CD4-positive, CD25-positive, alpha-beta regulatory T cell (primary cell): ENCODE measurements at regions not wholly inside any gene's neighbourhood (a gene's known extent, or its start where the extent isn't known, plus 50 kb on each side); places are given as distances from the start of the nearest gene placed in this dataset.

ENCODE experiments used
- ATAC-seq, 2 donors: fragments of 150-1000 bp; cut with Tn5 transposase; one replicate each; pipeline ENCODE4 v1.10.0; 2021; ENCODE audit warnings: low read depth in 2 of 2, moderate number of reproducible peaks in 2 of 2, moderate library complexity in 1 of 2
- DNase-seq, 3 donors: peaks; one replicate each; pipeline versions ENCODE4 v3.0.0 to v3.0.0-alpha.2; 2012 to 2022; ENCODE audit warnings: mixed read lengths in 1 of 3
- H3K27ac ChIP-seq: one replicate; pipeline ENCODE4 v1.7.0; 2013; ENCODE audit warnings: mild to moderate bottlenecking, low read length; ENCODE audit not compliant: insufficient read depth, poor library complexity, severe bottlenecking
- H3K27me3 ChIP-seq: one replicate; pipeline ENCODE4 v1.7.0; 2013; ENCODE audit warnings: low read length; ENCODE audit not compliant: control insufficient read depth, insufficient read depth
- H3K36me3 ChIP-seq: one replicate; pipeline ENCODE4 v1.7.0; 2013; ENCODE audit warnings: mild to moderate bottlenecking, low read length, moderate library complexity; ENCODE audit not compliant: control insufficient read depth, insufficient read depth
- H3K4me1 ChIP-seq: 2 replicates; pipeline ENCODE4 v1.7.0; 2013; ENCODE audit warnings: mild to moderate bottlenecking, low read length; ENCODE audit not compliant: insufficient read depth, control insufficient read depth, poor library complexity, severe bottlenecking
- H3K4me3 ChIP-seq: one replicate; pipeline ENCODE4 v1.7.0; 2013; ENCODE audit warnings: low read depth, mild to moderate bottlenecking, low read length, moderate library complexity
- H3K9me3 ChIP-seq, 2 experiments: 1 replicate in 1 of 2; 2 replicates in 1 of 2; pipeline ENCODE4 v1.7.0; 2013; ENCODE audit warnings: low read length in 2 of 2, mild to moderate bottlenecking in 1 of 2, moderate library complexity in 1 of 2; ENCODE audit not compliant: control insufficient read depth in 2 of 2
- H3K27ac Mint-ChIP-seq, 3 donors: one replicate each; pipeline ENCODE4 v1.8.0; 2020 to 2022; ENCODE audit warnings: mild to moderate bottlenecking in 3 of 3, mixed read lengths in 3 of 3, moderate library complexity in 2 of 3
- H3K27me3 Mint-ChIP-seq: one replicate; pipeline ENCODE4 v1.8.0; 2022; ENCODE audit warnings: mild to moderate bottlenecking, mixed read lengths
- H3K36me3 Mint-ChIP-seq: one replicate; pipeline ENCODE4 v1.8.0; 2020; ENCODE audit warnings: mixed read lengths
- H3K4me1 Mint-ChIP-seq, 4 donors: one replicate each; pipeline ENCODE4 v1.8.0; 2020 to 2022; ENCODE audit warnings: mixed read lengths in 4 of 4, mild to moderate bottlenecking in 1 of 4
- H3K4me3 Mint-ChIP-seq, 4 donors: one replicate each; pipeline ENCODE4 v1.8.0; 2020 to 2022; ENCODE audit warnings: mild to moderate bottlenecking in 4 of 4, mixed read lengths in 4 of 4, moderate library complexity in 3 of 4
- H3K9me3 Mint-ChIP-seq, 7 donors: one replicate each; pipeline ENCODE4 v1.8.0; 2020 to 2022; ENCODE audit warnings: mixed read lengths in 7 of 7, mild to moderate bottlenecking in 3 of 7, moderate library complexity in 2 of 7

DNA sequence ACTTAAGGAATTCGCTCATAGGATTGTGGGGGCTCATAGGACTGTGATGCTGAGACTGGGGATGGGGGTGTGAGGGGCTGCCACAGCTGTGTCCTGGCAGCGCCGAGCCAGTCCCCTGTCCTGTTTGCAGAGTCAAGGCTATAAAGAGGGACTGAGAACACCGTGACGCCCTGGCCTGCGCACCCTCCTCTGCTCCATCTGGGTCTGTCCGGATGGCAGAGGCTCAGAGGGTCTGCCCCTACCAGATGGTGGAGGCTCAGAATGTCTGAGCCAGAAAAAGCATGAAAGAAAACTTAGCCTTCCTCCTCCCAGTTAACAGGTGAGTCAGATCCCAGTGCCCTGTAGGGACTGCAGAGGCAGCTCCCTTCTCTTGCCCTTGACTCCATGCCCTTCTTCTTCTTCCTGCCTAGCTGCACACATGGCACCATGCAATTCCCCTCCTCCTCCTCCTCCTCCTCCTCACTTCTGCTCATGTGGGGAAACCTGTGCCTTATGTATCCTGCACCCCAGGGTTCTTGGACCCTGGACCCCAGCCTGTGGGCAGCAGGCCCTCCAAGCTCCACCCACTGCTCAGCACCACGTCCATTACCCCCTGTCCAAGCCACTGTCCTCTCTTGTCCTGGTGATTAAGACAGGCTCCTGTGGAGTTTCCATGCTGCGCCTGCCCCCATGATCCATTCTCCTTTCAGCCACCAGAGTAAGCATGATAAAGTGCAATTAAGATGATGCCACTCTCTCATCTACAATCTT, 410.0 kb upstream of the SULF2 start:
- H3K27ac ChIP-seq: no peak overlapping the region
- no peak overlapping the region for H3K4me3 ChIP-seq
- DNase-seq (no peak), ATAC-seq (no peak)
- Mint-ChIP-seq H3K4me1 (no peaks in the 10 kb centered on the region), H3K36me3 (no peaks in the 10 kb centered on the region), H3K4me3 (no peak overlapping the region), H3K9me3 (no peaks in the 10 kb centered on the region), H3K27me3 (peaks cover 8% of the 10 kb centered on the region), H3K27ac (no peak overlapping the region)
- no peaks in the 10 kb centered on the region for H3K4me1 ChIP-seq
- H3K27me3 ChIP-seq: no peaks in the 10 kb centered on the region
- H3K9me3 ChIP-seq: no peaks in the 10 kb centered on the region
- no peaks in the 10 kb centered on the region for H3K36me3 ChIP-seq

DNA sequence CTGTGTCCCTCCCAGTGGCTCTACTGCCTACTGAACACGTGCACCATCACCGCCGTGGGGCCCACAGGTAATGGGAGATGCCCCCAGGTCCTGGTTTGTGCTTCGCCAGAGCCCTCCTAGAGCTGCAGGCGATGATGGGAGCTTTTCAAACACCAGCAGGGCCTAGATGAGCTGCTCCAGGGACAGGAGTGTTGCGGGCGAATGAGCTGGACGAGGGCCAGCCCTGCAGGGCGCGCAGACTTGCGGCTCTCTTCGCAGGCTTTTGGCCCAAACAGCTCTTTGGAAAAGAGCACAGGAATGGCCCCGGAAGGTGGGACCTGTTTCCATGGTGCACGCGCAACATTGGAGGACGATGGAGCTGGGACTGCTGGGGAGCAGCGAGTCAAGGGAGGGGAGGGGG, 409.3 kb upstream of the SULF2 start:
- ATAC-seq (no peak), DNase-seq (no peak)
- Histone ChIP-seq H3K27me3 (no peaks in the 10 kb centered on the region), H3K36me3 (no peaks in the 10 kb centered on the region), H3K9me3 (no peaks in the 10 kb centered on the region), H3K4me1 (no peaks in the 10 kb centered on the region), H3K4me3 (no peak overlapping the region), H3K27ac (no peak overlapping the region)
- Mint-ChIP-seq H3K27me3 (peaks cover 8% of the 10 kb centered on the region), H3K4me3 (no peak overlapping the region), H3K27ac (no peak overlapping the region), H3K36me3 (no peaks in the 10 kb centered on the region), H3K9me3 (no peaks in the 10 kb centered on the region), H3K4me1 (no peaks in the 10 kb centered on the region)

DNA sequence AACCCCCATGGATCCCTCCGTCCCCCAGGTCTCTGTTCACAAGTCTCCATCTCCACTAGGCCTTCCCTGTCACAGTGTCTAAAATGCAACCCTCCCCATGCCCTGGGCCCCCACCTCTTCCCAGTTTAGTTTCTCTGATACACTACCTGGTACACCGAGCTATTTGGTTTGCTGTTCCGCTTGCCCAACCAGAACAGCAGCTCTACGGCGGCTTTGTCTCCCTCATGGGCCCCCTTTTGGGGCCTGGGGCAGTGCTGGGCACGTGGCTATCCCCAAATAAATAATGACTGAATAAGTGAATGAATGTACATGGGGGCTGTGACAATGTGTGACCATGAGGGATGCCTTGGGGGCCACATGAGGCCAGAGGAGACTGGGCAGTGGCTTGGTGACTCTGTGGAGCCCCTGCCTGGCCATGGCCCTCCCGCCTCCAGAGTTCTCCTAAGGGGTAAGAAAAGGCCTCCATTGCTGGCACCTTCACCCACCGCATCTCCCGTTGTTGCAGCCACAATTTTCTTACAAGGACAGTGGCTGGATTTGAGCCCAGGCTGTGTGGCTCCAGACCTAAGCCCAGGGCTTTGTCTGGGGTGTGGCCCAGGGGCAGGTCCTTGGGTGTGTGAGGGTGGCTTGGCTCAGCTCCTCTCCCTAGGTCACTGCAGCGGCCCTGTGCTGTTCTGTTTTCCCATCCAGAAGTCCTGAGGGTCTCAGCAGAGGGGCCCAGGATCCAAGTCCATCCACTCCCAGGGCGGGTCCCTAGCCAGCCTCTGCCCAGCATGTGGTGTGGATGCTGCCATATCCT, 408.5 kb upstream of the SULF2 start:
- Histone ChIP-seq H3K36me3 (no peaks in the 10 kb centered on the region), H3K27me3 (no peaks in the 10 kb centered on the region), H3K27ac (no peak overlapping the region), H3K4me1 (no peaks in the 10 kb centered on the region), H3K9me3 (no peaks in the 10 kb centered on the region), H3K4me3 (no peak overlapping the region)
- no peaks in the 10 kb centered on the region for H3K4me1 Mint-ChIP-seq
- no peaks in the 10 kb centered on the region for H3K36me3 Mint-ChIP-seq
- H3K27ac Mint-ChIP-seq: no peak overlapping the region
- ATAC-seq (no peak), DNase-seq (no peak)
- peaks cover 8% of the 10 kb centered on the region for H3K27me3 Mint-ChIP-seq
- no peak overlapping the region for H3K4me3 Mint-ChIP-seq
- H3K9me3 Mint-ChIP-seq: no peaks in the 10 kb centered on the region

DNA sequence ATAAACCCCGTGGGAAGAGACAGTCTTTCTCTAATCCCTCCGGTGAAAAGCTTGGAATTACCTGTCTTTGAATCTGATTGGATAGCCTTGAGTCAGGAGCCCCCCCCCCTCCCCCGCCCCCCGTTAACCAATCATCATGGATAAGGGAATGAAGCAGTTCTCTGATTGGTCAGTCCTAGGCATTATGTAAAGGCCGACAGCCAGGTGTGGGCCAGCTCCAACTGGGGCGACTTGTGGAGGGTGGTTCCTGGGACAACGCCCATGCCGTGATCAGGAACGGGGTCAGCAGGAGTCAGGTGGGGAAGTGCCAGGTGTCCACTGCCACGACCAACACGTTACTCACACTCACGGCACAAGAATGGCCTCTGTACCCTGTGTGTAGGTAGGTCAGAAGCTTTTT, 406.8 kb upstream of the SULF2 start:
- no peak overlapping the region for H3K27ac Mint-ChIP-seq

DNA sequence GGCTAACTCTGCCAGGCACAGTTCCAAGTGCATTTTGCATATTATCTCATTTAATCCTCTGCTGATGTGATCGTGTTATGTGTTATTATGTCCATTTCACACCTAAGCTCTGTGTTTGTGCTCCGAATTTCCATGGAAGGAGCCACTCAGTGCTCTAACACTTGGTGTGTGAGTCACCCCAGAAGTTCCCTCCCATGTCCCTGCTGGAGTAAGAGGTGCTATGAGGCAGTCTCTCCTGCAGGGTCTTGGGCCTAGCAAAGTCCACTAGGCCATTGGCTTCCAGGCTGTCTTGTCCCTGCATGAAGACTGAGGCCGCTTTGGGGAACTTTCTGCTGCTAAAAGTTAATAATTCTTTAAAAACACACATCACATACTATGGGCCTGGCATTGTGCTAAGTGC, 405.9 kb upstream of the SULF2 start:
- Histone ChIP-seq H3K27me3 (no peaks in the 10 kb centered on the region), H3K4me1 (no peaks in the 10 kb centered on the region), H3K36me3 (no peaks in the 10 kb centered on the region), H3K27ac (no peak overlapping the region), H3K4me3 (no peak overlapping the region), H3K9me3 (no peaks in the 10 kb centered on the region)
- H3K36me3 Mint-ChIP-seq: no peaks in the 10 kb centered on the region
- no peaks in the 10 kb centered on the region for H3K4me1 Mint-ChIP-seq
- ATAC-seq: no peak
- H3K4me3 Mint-ChIP-seq: no peak overlapping the region
- H3K27me3 Mint-ChIP-seq: peaks cover 8% of the 10 kb centered on the region
- no peaks in the 10 kb centered on the region for H3K9me3 Mint-ChIP-seq
- no peak for DNase-seq
- no peak overlapping the region for H3K27ac Mint-ChIP-seq

More for the DNA sequence above, 406.8 kb upstream of the SULF2 start:
- Histone ChIP-seq H3K4me3 (no peak overlapping the region), H3K36me3 (no peaks in the 10 kb centered on the region), H3K4me1 (no peaks in the 10 kb centered on the region), H3K27ac (no peak overlapping the region), H3K27me3 (no peaks in the 10 kb centered on the region), H3K9me3 (no peaks in the 10 kb centered on the region)
- Mint-ChIP-seq H3K27me3 (peaks cover 8% of the 10 kb centered on the region), H3K36me3 (no peaks in the 10 kb centered on the region), H3K9me3 (no peaks in the 10 kb centered on the region), H3K4me1 (no peaks in the 10 kb centered on the region), H3K4me3 (no peak overlapping the region)
- DNase-seq (no peak), ATAC-seq (no peak)

DNA sequence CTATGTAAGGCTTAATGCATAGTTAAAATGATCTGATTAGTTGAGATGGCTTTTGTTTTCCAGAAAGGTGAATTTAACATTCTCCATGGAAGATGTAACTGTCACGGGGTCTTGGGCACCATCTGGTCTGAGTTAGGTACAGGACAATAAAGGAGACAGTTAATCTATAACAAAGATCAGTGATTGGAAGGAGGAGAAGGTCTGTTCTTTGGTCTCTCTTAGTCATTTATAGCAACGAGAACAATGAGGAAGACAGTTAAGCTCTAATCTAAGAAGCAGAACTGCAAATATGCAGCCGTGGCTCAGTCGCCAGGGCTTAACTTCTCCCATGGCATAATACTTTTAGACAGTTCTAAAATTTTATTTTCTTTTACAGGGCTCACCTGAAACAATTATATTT, 405.5 kb upstream of the SULF2 start:
- H3K4me1 Mint-ChIP-seq: no peaks in the 10 kb centered on the region
- H3K36me3 Mint-ChIP-seq: no peaks in the 10 kb centered on the region
- Histone ChIP-seq H3K36me3 (no peaks in the 10 kb centered on the region), H3K4me1 (no peaks in the 10 kb centered on the region), H3K27me3 (no peaks in the 10 kb centered on the region), H3K27ac (no peak overlapping the region), H3K9me3 (no peaks in the 10 kb centered on the region), H3K4me3 (no peak overlapping the region)
- DNase-seq: no peak
- no peaks in the 10 kb centered on the region for H3K9me3 Mint-ChIP-seq
- no peak for ATAC-seq
- H3K27me3 Mint-ChIP-seq: peaks cover 8% of the 10 kb centered on the region
- no peak overlapping the region for H3K4me3 Mint-ChIP-seq
- H3K27ac Mint-ChIP-seq: no peak overlapping the region

DNA sequence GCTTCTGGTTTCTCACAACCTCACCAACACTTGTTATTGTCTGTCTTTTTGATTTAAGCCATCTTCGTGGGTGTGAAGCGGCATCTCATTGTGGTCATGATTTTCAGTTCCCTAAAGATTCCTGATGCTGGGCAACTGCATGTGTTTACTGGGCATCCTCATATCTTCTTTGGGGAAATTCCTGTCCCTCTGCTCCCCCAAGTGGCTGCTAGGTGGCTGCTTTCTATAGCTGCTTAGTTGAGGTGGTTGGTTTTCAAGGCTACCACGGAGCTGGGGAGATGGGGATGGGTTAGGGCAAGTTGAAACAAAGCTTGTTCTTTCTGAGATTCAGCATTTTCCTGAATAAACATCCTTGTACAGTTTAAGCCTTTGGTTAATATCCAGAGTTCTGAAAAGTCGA, 403.9 kb upstream of the SULF2 start:
- Histone ChIP-seq H3K27me3 (no peaks in the 10 kb centered on the region), H3K36me3 (no peaks in the 10 kb centered on the region), H3K27ac (no peak overlapping the region), H3K4me1 (no peaks in the 10 kb centered on the region), H3K9me3 (no peaks in the 10 kb centered on the region), H3K4me3 (no peak overlapping the region)
- Mint-ChIP-seq H3K4me1 (no peaks in the 10 kb centered on the region), H3K36me3 (no peaks in the 10 kb centered on the region), H3K9me3 (no peaks in the 10 kb centered on the region), H3K27me3 (peaks cover 8% of the 10 kb centered on the region), H3K4me3 (no peak overlapping the region), H3K27ac (no peak overlapping the region)
- ATAC-seq (no peak), DNase-seq (peak in 1 of 3 donors; percentile 7)

DNA sequence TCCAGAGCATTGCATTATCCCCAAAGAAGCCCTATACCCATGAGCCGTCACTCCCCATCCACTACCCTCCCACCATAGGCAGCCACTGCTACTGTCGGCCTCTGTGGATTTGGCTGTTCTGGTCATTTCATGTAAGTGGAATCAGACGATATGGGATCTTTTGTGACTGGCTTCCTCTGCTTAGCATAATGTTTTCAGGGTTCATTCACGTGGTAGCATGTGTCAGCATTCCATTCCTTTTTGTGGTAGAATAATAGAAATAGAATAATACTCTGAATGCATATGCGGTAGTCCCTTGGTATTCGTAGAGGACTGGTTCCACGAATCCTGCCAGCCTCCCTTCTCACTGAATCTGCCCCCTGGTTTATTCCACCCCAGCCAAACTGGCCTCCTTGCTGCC, 402.6 kb upstream of the SULF2 start:
- Histone ChIP-seq H3K36me3 (no peaks in the 10 kb centered on the region), H3K4me1 (no peaks in the 10 kb centered on the region), H3K4me3 (no peak overlapping the region), H3K27ac (no peak overlapping the region), H3K27me3 (no peaks in the 10 kb centered on the region), H3K9me3 (no peaks in the 10 kb centered on the region)
- H3K27ac Mint-ChIP-seq: no peak overlapping the region
- peaks cover 8% of the 10 kb centered on the region for H3K27me3 Mint-ChIP-seq
- no peak overlapping the region for H3K4me3 Mint-ChIP-seq
- no peak for DNase-seq
- H3K36me3 Mint-ChIP-seq: no peaks in the 10 kb centered on the region
- no peaks in the 10 kb centered on the region for H3K4me1 Mint-ChIP-seq
- no peak for ATAC-seq
- no peaks in the 10 kb centered on the region for H3K9me3 Mint-ChIP-seq
